IMR-90 (cell line): ENCODE measurements at regions not wholly inside any gene's neighbourhood (a gene's known extent, or its start where the extent isn't known, plus 50 kb on each side); places are given as distances from the start of the nearest gene placed in this dataset.

Source experiments
- ATAC-seq: fragments of 200-7000 bp; cut with Tn5 transposase; 2 replicates; pipeline ENCODE4 v1.9.1; 2020; ENCODE audit warnings: low read depth, mild to moderate bottlenecking, moderate library complexity
- BruUV-seq: library from RNA; stranded (reverse); fragments of 400-500 nt; replicated peaks from 2 replicates; lab custom pipeline; 2021; lab: Mats Ljungman, UMichigan
- CTCF ChIA-PET: fragments of 300-600 bp; formaldehyde crosslinking; extraction: SDS; loops from one replicate; lab custom pipeline; 2021; ENCODE audit warnings: antibody characterized with exemption; lab: Yijun Ruan, JAX
- POLR2A ChIA-PET: fragments of 300-600 bp; sonication (Branson Sonifier 250); formaldehyde crosslinking; loops from one replicate; lab custom pipeline; 2022; ENCODE audit warnings: antibody characterized with exemption; ENCODE audit not compliant: unreplicated experiment; lab: Charles Lee
- DNase-seq: peaks from one replicate; pipeline ENCODE4 v3.0.0; 2013
- H2AFZ ChIP-seq: replicated peaks from 2 replicates; pipeline ENCODE3; 2013; ENCODE audit warnings: low read length, mild to moderate bottlenecking; ENCODE audit not compliant: poor library complexity
- H2AK5ac ChIP-seq: 2 replicates; pipeline ENCODE4 v1.6.1; 2013; ENCODE audit warnings: low read depth, low read length, inconsistent platforms
- H2AK9ac ChIP-seq: replicated peaks from 2 replicates; pipeline ENCODE3; 2013; ENCODE audit warnings: mild to moderate bottlenecking, low read depth, low read length, moderate library complexity; ENCODE audit not compliant: poor library complexity
- H2BK120ac ChIP-seq: 2 replicates; pipeline ENCODE4 v1.6.1; 2013; ENCODE audit warnings: low read depth, low read length, inconsistent platforms
- H2BK15ac ChIP-seq: 3 replicates; pipeline ENCODE4 v1.6.1; 2013; ENCODE audit warnings: low read depth, low read length, inconsistent platforms
- H2BK20ac ChIP-seq: 2 replicates; pipeline ENCODE4 v1.6.1; 2013; ENCODE audit warnings: low read depth, mild to moderate bottlenecking, inconsistent platforms, low read length, moderate library complexity
- H2BK5ac ChIP-seq: 2 replicates; pipeline ENCODE4 v1.6.1; 2013; ENCODE audit warnings: mild to moderate bottlenecking, low read depth, low read length, inconsistent platforms; ENCODE audit not compliant: poor library complexity, severe bottlenecking
- H3K14ac ChIP-seq: replicated peaks from 2 replicates; pipeline ENCODE4 v1.6.1; 2013; ENCODE audit warnings: low read depth, low read length, inconsistent platforms
- H3K18ac ChIP-seq: 2 replicates; pipeline ENCODE4 v1.6.1; 2013; ENCODE audit warnings: low read depth, low read length, control low read depth
- H3K23ac ChIP-seq: 2 replicates; pipeline ENCODE4 v1.6.1; 2013; ENCODE audit warnings: low read depth, low read length, inconsistent platforms
- H3K27ac ChIP-seq: 2 replicates; pipeline ENCODE4 v1.5.1; 2013; ENCODE audit warnings: mild to moderate bottlenecking, control low read depth, low read length; ENCODE audit not compliant: insufficient read depth
- H3K27me3 ChIP-seq: 2 replicates; pipeline ENCODE4 v1.6.1; 2013; ENCODE audit warnings: low read length; ENCODE audit not compliant: control insufficient read depth, insufficient read depth
- H3K36me3 ChIP-seq: 2 replicates; pipeline ENCODE4 v1.6.1; 2013; ENCODE audit warnings: low read length, mixed read lengths; ENCODE audit not compliant: control insufficient read depth, insufficient read depth
- H3K4ac ChIP-seq: 2 replicates; pipeline ENCODE4 v1.6.1; 2013; ENCODE audit warnings: low read depth, low read length, inconsistent platforms
- H3K4me1 ChIP-seq: 2 replicates; pipeline ENCODE4 v1.6.1; 2013; ENCODE audit warnings: low read length, mixed read lengths; ENCODE audit not compliant: control insufficient read depth, insufficient read depth
- H3K4me2 ChIP-seq: 2 replicates; pipeline ENCODE4 v1.6.1; 2013; ENCODE audit warnings: low read depth, mild to moderate bottlenecking, control low read depth, low read length, moderate library complexity
- H3K4me3 ChIP-seq: 2 replicates; pipeline ENCODE4 v1.5.1; 2013; ENCODE audit warnings: low read depth, mild to moderate bottlenecking, control low read depth, low read length, moderate library complexity; ENCODE audit not compliant: insufficient read depth
- H3K56ac ChIP-seq: 2 replicates; pipeline ENCODE4 v1.6.1; 2013; ENCODE audit warnings: low read length, inconsistent platforms; ENCODE audit not compliant: insufficient read depth; ENCODE audit errors: extremely low read depth
- H3K79me1 ChIP-seq, 2 experiments: 2 replicates each; pipeline ENCODE4 v1.6.1; 2013; ENCODE audit warnings: low read length in 2 of 2, inconsistent platforms in 1 of 2, low read depth in 1 of 2
- H3K9ac ChIP-seq: 2 replicates; pipeline ENCODE4 v1.6.1; 2013; ENCODE audit warnings: low read depth, low read length, control low read depth
- H3K9me1 ChIP-seq: 2 replicates; pipeline ENCODE4 v1.6.1; 2013; ENCODE audit warnings: low read length, inconsistent platforms; ENCODE audit not compliant: insufficient read depth
- H3K9me3 ChIP-seq: 2 replicates; pipeline ENCODE4 v1.6.1; 2013; ENCODE audit warnings: low read length; ENCODE audit not compliant: control insufficient read depth, insufficient read depth
- H4K20me1 ChIP-seq: 2 replicates; pipeline ENCODE4 v1.6.1; 2013; ENCODE audit warnings: low read length, inconsistent platforms; ENCODE audit not compliant: insufficient read depth
- H4K5ac ChIP-seq: 2 replicates; pipeline ENCODE4 v1.6.1; 2013; ENCODE audit warnings: mild to moderate bottlenecking, low read depth, low read length, control low read depth
- H4K8ac ChIP-seq, 2 experiments: 2 replicates each; pipeline ENCODE4 v1.6.1; 2013; ENCODE audit warnings: low read depth in 2 of 2, low read length in 2 of 2, control low read depth in 1 of 2, inconsistent platforms in 1 of 2
- H4K91ac ChIP-seq: 2 replicates; pipeline ENCODE4 v1.6.1; 2013; ENCODE audit warnings: low read depth, low read length, inconsistent platforms; ENCODE audit not compliant: insufficient read depth
- BHLHE40 ChIP-seq: fragments of 150-350 bp; IDR thresholded peaks from 2 replicates; pipeline ENCODE4 v1.6.1; 2016; ENCODE audit warnings: mild to moderate bottlenecking, low read depth, low read length
- CEBPB ChIP-seq: IDR thresholded peaks from 2 replicates; pipeline ENCODE4 v1.6.1; 2012; ENCODE audit warnings: low read depth, low read length, improper control_type of control experiment
- CHD1 ChIP-seq: IDR thresholded peaks from 2 replicates; pipeline ENCODE4 v1.6.1; 2012; ENCODE audit warnings: low read depth, low read length, improper control_type of control experiment
- CTCF ChIP-seq: conservative IDR thresholded peaks from 2 replicates; pipeline ENCODE4 v1.5.1; 2012; ENCODE audit warnings: mild to moderate bottlenecking, low read depth, low read length, improper control_type of control experiment
- ELK1 ChIP-seq: fragments of 150-350 bp; IDR thresholded peaks from 2 replicates; pipeline ENCODE4 v1.6.1; 2016; ENCODE audit warnings: low read depth, mild to moderate bottlenecking, low read length, moderate library complexity, borderline replicate concordance
- FOS ChIP-seq: fragments of 150-350 bp; IDR thresholded peaks from 2 replicates; pipeline ENCODE4 v1.6.1; 2016; ENCODE audit warnings: low read depth, low read length
- MAFK ChIP-seq: IDR thresholded peaks from 2 replicates; pipeline ENCODE4 v1.6.1; 2012; ENCODE audit warnings: low read depth, low read length, improper control_type of control experiment
- MAZ ChIP-seq: IDR thresholded peaks from 2 replicates; pipeline ENCODE4 v1.6.1; 2012; ENCODE audit warnings: low read depth, mild to moderate bottlenecking, low read length, improper control_type of control experiment, moderate library complexity, borderline replicate concordance
- MXI1 ChIP-seq: IDR thresholded peaks from 2 replicates; pipeline ENCODE4 v1.6.1; 2012; ENCODE audit warnings: low read depth, mild to moderate bottlenecking, low read length, moderate library complexity, borderline replicate concordance
- POLR2A ChIP-seq: IDR thresholded peaks from 2 replicates; pipeline ENCODE4 v1.6.1; 2012; ENCODE audit warnings: mild to moderate bottlenecking, low read depth, low read length
- RAD21 ChIP-seq: IDR thresholded peaks from 2 replicates; pipeline ENCODE4 v1.6.1; 2012; ENCODE audit warnings: low read length, improper control_type of control experiment
- RCOR1 ChIP-seq: IDR thresholded peaks from 2 replicates; pipeline ENCODE4 v1.6.1; 2012; ENCODE audit warnings: mild to moderate bottlenecking, low read length, improper control_type of control experiment; ENCODE audit not compliant: insufficient replicate concordance
- RFX5 ChIP-seq: IDR thresholded peaks from 2 replicates; pipeline ENCODE4 v1.8.0; 2012; ENCODE audit warnings: low read depth, mild to moderate bottlenecking, low read length, moderate library complexity
- WGBS, 2 experiments: methylation state at CpG; one replicate each; pipeline versions ENCODE4 v1.1.5 to v1.1.7; 2013; ENCODE audit warnings: missing lambda C conversion rate in 2 of 2; ENCODE audit not compliant: insufficient read length in 1 of 2; ENCODE audit errors: extremely low coverage in 2 of 2; 5-methylcytosine and 5-hydroxymethylcytosine counted together
- dilution Hi-C: fragments of 300-500 bp; cut with HindIII; formaldehyde crosslinking; loops from one replicate; pipeline ENCODE4 v1.14.3; 2018; ENCODE audit warnings: low sequenced_read_pairs; ENCODE audit not compliant: unreplicated experiment
- in situ Hi-C: fragments of 300-500 bp; cut with MboI; formaldehyde crosslinking; loops from 3 replicates; pipeline ENCODE4 v1.14.3; 2019; ENCODE audit warnings: low sequenced_read_pairs, inconsistent platforms, mixed read lengths
- intact Hi-C: fragments of 100-400 bp; cut with micrococcal nuclease; formaldehyde crosslinking; loops from 2 replicates; pipeline ENCODE4 v1.10.0; 2022

GRCh38 chr10:44216073-44216472 is 168.8 kb downstream of the CXCL12 start:
- Histone ChIP-seq H3K27me3 (peaks cover 11% of the 10 kb centered on the region), H3K9me3 (peaks cover 3% of the 10 kb centered on the region), H3K36me3 (no peaks in the 10 kb centered on the region), H4K5ac (no peak overlapping the region), H2AK5ac (no peak overlapping the region), H3K14ac (no peak overlapping the region), H3K4me3 (no peak overlapping the region), H3K4ac (no peak overlapping the region), H2BK5ac (no peak overlapping the region), H3K18ac (no peak overlapping the region), H2BK15ac (no peak overlapping the region), H3K27ac (no peak overlapping the region), H2AFZ (no peak overlapping the region), H4K91ac (no peak overlapping the region), H3K4me2 (no peak overlapping the region), H2BK120ac (no peak overlapping the region), H2BK20ac (no peak overlapping the region), H3K23ac (no peak overlapping the region), H4K20me1 (no peaks in the 10 kb centered on the region), H4K8ac (no peak overlapping the region), H3K9me1 (no peaks in the 10 kb centered on the region), H3K79me1 (no peaks in the 10 kb centered on the region), H3K56ac (no peak overlapping the region), H3K4me1 (no peaks in the 10 kb centered on the region), H2AK9ac (no peak overlapping the region), H3K9ac (no peak overlapping the region)
- intact Hi-C loops (no loop called here), in situ Hi-C loops (no loop called here), dilution Hi-C loops (no loop called here)
- POLR2A ChIA-PET: no interaction called here
- no CpG with 5 or more reads among the region's 2 CpGs for WGBS, 2 experiments
- no peak for TF ChIP-seq FOS
- TF ChIP-seq CHD1: no peak
- TF ChIP-seq RAD21: no peak
- TF ChIP-seq MXI1: no peak
- no peak for TF ChIP-seq BHLHE40
- TF ChIP-seq MAZ: no peak
- TF ChIP-seq ELK1: no peak
- no peak for TF ChIP-seq RCOR1
- TF ChIP-seq CEBPB: no peak
- TF ChIP-seq MAFK: no peak
- TF ChIP-seq CTCF: no peak
- TF ChIP-seq POLR2A: no peak
- TF ChIP-seq RFX5: no peak
- BruUV-seq: no TSS peak
- ATAC-seq: no peak
- DNase-seq: no peak
- CTCF ChIA-PET: no interaction called here
